ENCODE measurements at regions not wholly inside any gene's neighbourhood (a gene's known extent, or its start where the extent isn't known, plus 50 kb on each side); places are given as distances from the start of the nearest gene placed in this dataset.

GRCh38 chr16:9351440-9351839 is 260.0 kb downstream of the HAPSTR1 start:
- no peak for TF ChIP-seq CTCF (IDR thresholded peaks at IDR 0.05)
- TF ChIP-seq POLR2A (IDR thresholded peaks at IDR 0.05) = no peak

Data from thyroid gland (tissue), 4 donors.